HG02943 (cell line): ENCODE measurements at regions not wholly inside any gene's neighbourhood (a gene's known extent, or its start where the extent isn't known, plus 50 kb on each side); places are given as distances from the start of the nearest gene placed in this dataset.
A peak's percentile ranks its signal among the peaks of the same experiment; 100 is the strongest.

Experiments used
- ATAC-seq: cut with Tn5 transposase; IDR thresholded peaks from one replicate; pipeline ENCODE4 v1.9.1; 2021; ENCODE audit warnings: mild to moderate bottlenecking, low read depth, moderate library complexity; ENCODE audit not compliant: unreplicated experiment

GRCh38 chr12:82529101-82529500 is 157.6 kb upstream of the TMTC2 start:
- ATAC-seq: no peak

GRCh38 chr12:82529954-82530353 is 156.8 kb upstream of the TMTC2 start:
- ATAC-seq: no peak

- no peak for ATAC-seq
Measured at GRCh38 chr12:82530394-82530793, 156.3 kb upstream of the TMTC2 start.

- no peak for ATAC-seq
Measured at GRCh38 chr12:82533341-82533740, 153.4 kb upstream of the TMTC2 start.

- ATAC-seq: no peak
Measured at GRCh38 chr12:82537436-82537835, 149.3 kb upstream of the TMTC2 start.

- peak; percentile 83 for ATAC-seq
Measured at GRCh38 chr12:82554529-82554928, 132.2 kb upstream of the TMTC2 start.

- no peak for ATAC-seq
Measured at GRCh38 chr12:82555699-82556098, 131.0 kb upstream of the TMTC2 start.

- ATAC-seq: no peak
Measured at GRCh38 chr12:82565966-82566365, 120.7 kb upstream of the TMTC2 start.

GRCh38 chr12:82567688-82568087 is 119.0 kb upstream of the TMTC2 start:
- no peak for ATAC-seq

GRCh38 chr12:82574191-82574590 is 112.5 kb upstream of the TMTC2 start:
- no peak for ATAC-seq

GRCh38 chr12:82578725-82579124 is 108.0 kb upstream of the TMTC2 start:
- ATAC-seq: no peak

- no peak for ATAC-seq
Measured at GRCh38 chr12:82583756-82584155, 103.0 kb upstream of the TMTC2 start.

GRCh38 chr12:82593143-82593542 is 93.6 kb upstream of the TMTC2 start:
- ATAC-seq: peak; percentile 48

GRCh38 chr12:82593901-82594396 is 92.8 kb upstream of the TMTC2 start:
- ATAC-seq: peak; percentile 93

- ATAC-seq: no peak
Measured at GRCh38 chr12:82595941-82596340, 90.8 kb upstream of the TMTC2 start.

GRCh38 chr12:82596483-82596882 is 90.2 kb upstream of the TMTC2 start:
- ATAC-seq: no peak

GRCh38 chr12:82600379-82600778 is 86.3 kb upstream of the TMTC2 start:
- no peak for ATAC-seq

- ATAC-seq: peak; percentile 46
Measured at GRCh38 chr12:82603647-82604046, 83.1 kb upstream of the TMTC2 start.

- ATAC-seq: peak; percentile 52
Measured at GRCh38 chr12:82605115-82605514, 81.6 kb upstream of the TMTC2 start.

GRCh38 chr12:82608706-82609105 is 78.0 kb upstream of the TMTC2 start:
- ATAC-seq: no peak

- no peak for ATAC-seq
Measured at GRCh38 chr12:82609234-82609914, 77.3 kb upstream of the TMTC2 start.

- ATAC-seq: no peak
Measured at GRCh38 chr12:82619644-82620043, 67.1 kb upstream of the TMTC2 start.

GRCh38 chr12:82620917-82621316 is 65.8 kb upstream of the TMTC2 start:
- no peak for ATAC-seq
